ENCODE measurements at regions not wholly inside any gene's neighbourhood (a gene's known extent, or its start where the extent isn't known, plus 50 kb on each side); places are given as distances from the start of the nearest gene placed in this dataset.
"Not testable (repeated sequence)": the region's sequence is repeated elsewhere in the genome, so short reads cannot be mapped to it uniquely, and the experiment has no call there.

- no peak overlapping the region for H3K27ac Mint-ChIP-seq
- peaks cover 0 to 7% (median 0%) of the 10 kb centered on the region in 7 donors for H3K9me3 Mint-ChIP-seq
- no peaks in the 10 kb centered on the region for H3K36me3 Mint-ChIP-seq
- ATAC-seq (ENCODE audit: low read depth in 2 of 2) (no peak), DNase-seq (no peak)
- no peaks in the 10 kb centered on the region for H3K4me1 Mint-ChIP-seq
- H3K27me3 Mint-ChIP-seq: peaks cover 0 to 6% (median 6%) of the 10 kb centered on the region in 3 donors
- no peak overlapping the region for H3K4me3 Mint-ChIP-seq
These were observed 82.0 kb upstream of the RASSF8 start for GRCh38 chr12:25876383-25877045.

GRCh38 chr12:25877446-25877845 is 81.0 kb upstream of the RASSF8 start:
- Mint-ChIP-seq H3K9me3 (peaks cover 0 to 8% (median 0%) of the 10 kb centered on the region in 7 donors), H3K4me1 (no peaks in the 10 kb centered on the region), H3K4me3 (no peak overlapping the region), H3K27ac (no peak overlapping the region), H3K27me3 (peaks cover 0 to 6% (median 6%) of the 10 kb centered on the region in 3 donors), H3K36me3 (no peaks in the 10 kb centered on the region)
- DNase-seq (no peak), ATAC-seq (ENCODE audit: low read depth in 2 of 2) (no peak)

- Mint-ChIP-seq H3K9me3 (peaks cover 0 to 6% (median 0%) of the 10 kb centered on the region in 7 donors), H3K27me3 (peaks cover 0 to 12% (median 6%) of the 10 kb centered on the region in 3 donors), H3K36me3 (no peaks in the 10 kb centered on the region), H3K27ac (no peak overlapping the region), H3K4me3 (no peak overlapping the region), H3K4me1 (no peaks in the 10 kb centered on the region)
- ATAC-seq (ENCODE audit: low read depth in 2 of 2) (no peak), DNase-seq (no peak)
These were observed 76.2 kb upstream of the RASSF8 start for GRCh38 chr12:25882266-25882665.

DNA sequence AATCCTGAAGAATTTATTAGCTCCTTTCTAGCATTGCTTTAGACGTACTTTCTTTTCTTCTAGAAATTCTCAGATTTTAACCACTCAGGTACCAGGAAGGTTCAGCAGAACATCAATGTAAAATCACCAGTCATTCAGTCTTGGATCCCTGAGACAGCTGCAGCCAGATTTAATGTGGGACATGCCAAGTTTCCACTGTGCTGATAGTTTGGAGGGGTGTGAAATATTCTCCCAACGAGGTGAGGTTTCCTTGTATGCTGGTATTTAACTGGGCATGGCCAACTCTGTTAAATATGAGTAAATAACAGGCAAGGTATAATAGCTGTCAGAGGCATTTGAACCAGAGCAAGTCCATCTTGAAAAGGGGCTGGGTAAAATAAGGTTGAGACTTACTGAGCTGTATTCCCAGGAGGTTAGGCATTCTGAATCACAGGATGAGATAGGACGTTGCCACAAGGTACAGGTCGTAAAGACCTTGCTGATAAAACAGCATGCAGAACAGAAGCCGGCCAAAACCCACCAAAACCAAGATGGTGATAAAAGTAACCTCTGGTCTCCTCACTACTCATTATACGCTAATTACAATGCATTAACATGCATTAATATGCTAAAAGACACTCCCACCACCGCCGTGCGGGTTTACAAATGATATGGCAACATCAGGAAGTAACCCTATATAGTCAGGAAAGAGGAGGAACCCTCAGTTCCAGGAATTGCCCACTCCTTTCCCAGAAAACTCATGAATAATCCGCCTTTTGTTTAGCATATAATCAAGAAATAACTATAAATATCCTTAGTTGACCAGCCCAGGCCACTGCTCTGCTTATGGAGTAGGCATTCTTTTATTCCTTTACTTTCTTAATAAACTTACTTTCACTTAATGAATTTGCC is 75.2 kb upstream of the RASSF8 start:
- no peaks in the 10 kb centered on the region for H3K36me3 Mint-ChIP-seq
- H3K4me3 Mint-ChIP-seq: no peak overlapping the region
- no peak overlapping the region for H3K27ac Mint-ChIP-seq
- peaks cover 0 to 6% (median 0%) of the 10 kb centered on the region in 7 donors for H3K9me3 Mint-ChIP-seq
- peaks cover 0 to 12% (median 6%) of the 10 kb centered on the region in 3 donors for H3K27me3 Mint-ChIP-seq
- DNase-seq: no peak
- no peaks in the 10 kb centered on the region for H3K4me1 Mint-ChIP-seq
- no peak for ATAC-seq (ENCODE audit: low read depth in 2 of 2)

GRCh38 chr12:25884024-25884919 is 74.2 kb upstream of the RASSF8 start:
- Mint-ChIP-seq H3K27me3 (peaks cover 0 to 6% (median 6%) of the 10 kb centered on the region in 3 donors), H3K4me3 (no peak overlapping the region), H3K4me1 (no peaks in the 10 kb centered on the region), H3K27ac (no peak overlapping the region), H3K36me3 (no peaks in the 10 kb centered on the region), H3K9me3 (peaks cover 0 to 2% (median 0%) of the 10 kb centered on the region in 7 donors)
- ATAC-seq (ENCODE audit: low read depth in 2 of 2) (no peak), DNase-seq (no peak)

DNA sequence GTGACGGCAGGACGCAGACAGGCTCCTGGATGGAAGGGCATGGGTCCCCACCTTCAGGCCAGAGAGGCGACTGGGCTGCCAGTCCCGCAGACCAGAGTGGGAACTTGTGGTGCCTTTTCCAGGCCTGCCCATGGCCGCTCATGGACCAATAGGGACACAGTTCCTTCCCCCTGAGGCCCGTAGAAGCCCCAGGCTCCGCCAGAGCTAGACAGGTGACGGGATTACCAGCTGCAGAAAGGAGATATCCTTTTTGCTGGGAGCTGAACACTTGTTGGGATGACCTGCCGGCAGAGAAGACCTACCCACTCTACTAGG is 73.6 kb upstream of the RASSF8 start:
- no peak overlapping the region for H3K4me3 Mint-ChIP-seq
- H3K9me3 Mint-ChIP-seq: peaks cover 0 to 2% (median 0%) of the 10 kb centered on the region in 7 donors
- DNase-seq (no peak), ATAC-seq (ENCODE audit: low read depth in 2 of 2) (no peak)
- H3K36me3 Mint-ChIP-seq: no peaks in the 10 kb centered on the region
- H3K27ac Mint-ChIP-seq: no peak overlapping the region
- no peaks in the 10 kb centered on the region for H3K4me1 Mint-ChIP-seq
- peaks cover 0 to 6% (median 3%) of the 10 kb centered on the region in 3 donors for H3K27me3 Mint-ChIP-seq

DNA sequence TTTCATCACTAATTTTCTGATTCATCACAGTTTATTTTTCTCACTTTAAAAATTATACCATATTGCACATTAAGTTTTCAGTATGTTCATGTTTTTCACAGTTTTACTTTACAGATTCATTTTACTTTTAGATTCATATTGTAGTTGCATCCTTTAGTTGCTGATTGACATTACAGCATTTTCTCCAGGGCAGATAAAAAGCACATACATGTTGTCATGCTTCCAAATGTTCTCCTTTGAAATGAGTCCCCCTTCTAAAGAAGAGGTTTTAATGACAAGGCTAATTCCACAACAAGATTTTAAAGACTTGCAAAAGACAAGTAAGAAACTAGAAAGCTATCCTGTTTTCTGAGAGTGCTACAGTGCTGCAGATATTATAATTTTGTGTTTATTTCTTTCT is 72.1 kb upstream of the RASSF8 start:
- ATAC-seq (ENCODE audit: low read depth in 2 of 2): no peak
- Mint-ChIP-seq H3K9me3 (peaks cover 0 to 4% (median 0%) of the 10 kb centered on the region in 7 donors), H3K27me3 (peaks cover 0 to 6% (median 0%) of the 10 kb centered on the region in 3 donors), H3K27ac (no peak overlapping the region), H3K36me3 (no peaks in the 10 kb centered on the region), H3K4me3 (no peak overlapping the region), H3K4me1 (no peaks in the 10 kb centered on the region)
- no peak for DNase-seq

DNA sequence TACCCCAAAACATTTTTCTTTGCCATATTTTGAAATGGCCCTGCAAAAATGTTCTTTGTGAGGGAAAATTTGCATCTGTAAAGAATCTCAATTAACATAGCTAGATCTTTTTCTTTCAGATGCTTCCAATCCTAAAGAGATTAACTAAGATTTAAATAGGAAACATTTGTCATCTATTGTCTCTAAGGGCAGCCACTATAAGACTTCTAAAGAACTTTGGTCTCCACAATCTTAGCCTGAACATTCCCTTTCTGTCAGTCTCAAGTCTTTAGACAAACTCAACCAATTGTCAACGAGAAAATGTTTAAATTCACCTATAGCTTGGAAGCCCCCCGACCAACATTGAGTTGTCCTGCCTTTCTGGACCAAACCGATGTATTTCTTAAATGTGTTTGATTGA is 71.1 kb upstream of the RASSF8 start:
- ATAC-seq (ENCODE audit: low read depth in 2 of 2) (no peak), DNase-seq (no peak)
- peaks cover 0 to 4% (median 0%) of the 10 kb centered on the region in 7 donors for H3K9me3 Mint-ChIP-seq
- H3K4me3 Mint-ChIP-seq: no peak overlapping the region
- peaks cover 0 to 6% (median 0%) of the 10 kb centered on the region in 3 donors for H3K27me3 Mint-ChIP-seq
- H3K4me1 Mint-ChIP-seq: no peaks in the 10 kb centered on the region
- no peaks in the 10 kb centered on the region for H3K36me3 Mint-ChIP-seq
- no peak overlapping the region for H3K27ac Mint-ChIP-seq

- Mint-ChIP-seq H3K27me3 (no peaks in the 10 kb centered on the region), H3K4me3 (no peak overlapping the region), H3K27ac (no peak overlapping the region), H3K4me1 (no peaks in the 10 kb centered on the region), H3K9me3 (peaks cover 0 to 4% (median 0%) of the 10 kb centered on the region in 7 donors), H3K36me3 (no peaks in the 10 kb centered on the region)
- no peak for ATAC-seq (ENCODE audit: low read depth in 2 of 2)
- no peak for DNase-seq
These were observed 69.3 kb upstream of the RASSF8 start for GRCh38 chr12:25889185-25889584.

DNA sequence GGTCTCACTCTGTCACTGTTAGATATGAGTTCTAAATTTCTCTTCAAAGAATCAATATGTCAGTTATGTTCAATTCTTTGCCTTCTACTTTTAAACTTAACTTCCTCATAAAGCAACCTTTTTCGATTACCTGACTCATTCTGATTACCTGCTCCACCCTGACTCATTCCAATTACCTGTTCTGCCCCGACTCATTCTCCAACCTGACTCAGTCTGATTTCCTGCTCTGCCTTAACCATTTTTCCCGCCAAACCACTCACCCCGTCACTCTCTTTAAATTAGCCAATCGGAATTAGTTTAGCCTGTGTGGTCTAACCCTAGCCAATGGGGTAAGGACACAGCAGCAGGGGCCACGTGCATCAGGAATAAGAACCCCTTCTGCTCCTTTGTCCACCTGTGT is 67.4 kb upstream of the RASSF8 start:
- not testable (repeated sequence) for H3K4me3 Mint-ChIP-seq; DNase-seq; H3K36me3 Mint-ChIP-seq; H3K4me1 Mint-ChIP-seq; H3K27me3 Mint-ChIP-seq; H3K9me3 Mint-ChIP-seq; H3K27ac Mint-ChIP-seq; ATAC-seq (ENCODE audit: low read depth in 2 of 2)

- Mint-ChIP-seq H3K36me3 (no peaks in the 10 kb centered on the region), H3K9me3 (peaks cover 5 to 14% (median 8%) of the 10 kb centered on the region in 7 donors), H3K27me3 (no peaks in the 10 kb centered on the region), H3K27ac (no peak overlapping the region), H3K4me1 (no peaks in the 10 kb centered on the region), H3K4me3 (no peak overlapping the region)
- DNase-seq (no peak), ATAC-seq (ENCODE audit: low read depth in 2 of 2) (no peak)
These were observed 63.7 kb upstream of the RASSF8 start for GRCh38 chr12:25894759-25895158.

DNA sequence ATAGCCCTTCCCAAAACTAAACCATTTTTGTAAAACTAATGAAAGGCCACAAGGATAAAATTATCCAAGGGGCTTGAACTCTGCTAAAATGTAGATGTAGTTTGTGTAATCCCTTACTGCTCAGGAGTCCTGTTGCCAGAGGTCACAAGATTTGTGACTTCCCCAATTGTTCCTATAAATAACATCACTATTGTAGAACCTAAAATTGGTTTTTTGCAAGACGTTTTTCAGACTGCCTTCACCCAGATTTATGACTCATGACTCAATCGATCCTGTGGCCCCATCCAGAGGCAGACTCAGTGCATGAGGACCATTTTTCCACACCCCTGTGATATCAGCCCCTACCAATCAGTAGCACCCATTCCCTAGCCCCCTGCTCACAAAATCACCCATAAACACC is 61.5 kb upstream of the RASSF8 start:
- Mint-ChIP-seq H3K27ac (no peak overlapping the region), H3K9me3 (peaks cover 5 to 14% (median 8%) of the 10 kb centered on the region in 7 donors), H3K27me3 (peaks cover 0 to 3% (median 0%) of the 10 kb centered on the region in 3 donors), H3K4me1 (no peaks in the 10 kb centered on the region), H3K4me3 (no peak overlapping the region), H3K36me3 (no peaks in the 10 kb centered on the region)
- DNase-seq (no peak), ATAC-seq (ENCODE audit: low read depth in 2 of 2) (no peak)

DNA sequence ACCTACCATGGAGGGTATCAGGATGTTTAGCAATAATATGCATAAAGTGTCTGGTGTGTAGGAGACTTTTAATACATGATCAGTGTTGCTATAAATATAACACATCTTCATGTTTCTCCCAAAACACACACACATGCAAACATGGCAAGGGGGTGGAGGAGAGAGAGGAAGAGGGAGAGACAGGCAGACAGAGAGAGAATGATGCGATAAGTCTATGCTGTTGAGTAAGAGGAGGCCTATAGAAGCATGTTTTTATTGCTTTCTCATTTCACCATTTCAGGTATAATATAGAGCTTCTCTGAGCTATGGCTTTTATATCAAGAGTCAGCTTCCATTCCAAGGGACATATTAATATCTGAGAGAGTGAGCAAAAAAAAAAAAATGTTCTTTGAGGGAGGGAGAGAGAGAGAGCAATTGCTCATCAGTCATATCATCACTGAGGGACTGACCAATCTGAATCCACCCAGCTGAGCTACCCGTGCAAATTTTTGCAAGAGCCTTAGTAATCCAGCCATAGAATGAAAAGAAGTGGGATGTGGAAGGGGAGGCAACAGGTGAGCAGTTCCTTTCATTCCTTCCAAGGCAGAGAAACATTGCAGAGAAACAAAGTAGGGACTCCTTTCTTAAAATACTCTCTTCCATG is 54.8 kb upstream of the RASSF8 start:
- H3K36me3 Mint-ChIP-seq: no peaks in the 10 kb centered on the region
- H3K27me3 Mint-ChIP-seq: peaks cover 0 to 10% (median 7%) of the 10 kb centered on the region in 3 donors
- ATAC-seq (ENCODE audit: low read depth in 2 of 2) (no peak), DNase-seq (no peak)
- peaks cover 0 to 3% (median 0%) of the 10 kb centered on the region in 7 donors for H3K9me3 Mint-ChIP-seq
- no peaks in the 10 kb centered on the region for H3K4me1 Mint-ChIP-seq
- no peak overlapping the region for H3K4me3 Mint-ChIP-seq
- H3K27ac Mint-ChIP-seq: no peak overlapping the region
